ENCODE measurements at regions not wholly inside any gene's neighbourhood (a gene's known extent, or its start where the extent isn't known, plus 50 kb on each side); places are given as distances from the start of the nearest gene placed in this dataset.

DNA sequence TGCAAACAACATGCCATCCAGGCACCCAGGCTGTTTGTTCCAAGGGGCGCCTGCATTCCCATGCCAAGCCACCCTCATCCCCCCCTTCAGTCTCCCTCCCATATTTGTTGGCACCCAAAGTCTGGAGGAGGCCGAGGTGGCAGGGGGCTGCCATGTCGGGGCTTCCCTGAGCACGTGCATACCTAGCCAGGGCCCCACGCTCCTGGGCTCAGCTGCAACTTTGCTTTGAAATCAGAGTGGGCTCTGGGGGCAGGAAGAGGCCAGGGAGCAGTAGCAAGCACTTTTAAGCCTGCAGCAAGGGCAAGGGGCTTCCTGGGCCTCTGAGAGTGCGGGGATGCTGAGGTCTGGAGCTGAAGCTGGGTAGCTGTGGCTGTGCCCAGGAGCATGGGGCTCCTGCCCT is 655.9 kb upstream of the EYS start:
- no TSS peak for BruUV-seq (replicated peaks)
- ATAC-seq (no peak), DNase-seq (no peak)
- TF ChIP-seq EZH2phosphoT487 (IDR thresholded peaks at IDR 0.05; ENCODE audit: borderline replicate concordance, low read length) = no peak
- TF ChIP-seq EZH2 (IDR thresholded peaks at IDR 0.05; ENCODE audit: low read length, unreplicated experiment) = no peak
- TF ChIP-seq, protein P1, sequence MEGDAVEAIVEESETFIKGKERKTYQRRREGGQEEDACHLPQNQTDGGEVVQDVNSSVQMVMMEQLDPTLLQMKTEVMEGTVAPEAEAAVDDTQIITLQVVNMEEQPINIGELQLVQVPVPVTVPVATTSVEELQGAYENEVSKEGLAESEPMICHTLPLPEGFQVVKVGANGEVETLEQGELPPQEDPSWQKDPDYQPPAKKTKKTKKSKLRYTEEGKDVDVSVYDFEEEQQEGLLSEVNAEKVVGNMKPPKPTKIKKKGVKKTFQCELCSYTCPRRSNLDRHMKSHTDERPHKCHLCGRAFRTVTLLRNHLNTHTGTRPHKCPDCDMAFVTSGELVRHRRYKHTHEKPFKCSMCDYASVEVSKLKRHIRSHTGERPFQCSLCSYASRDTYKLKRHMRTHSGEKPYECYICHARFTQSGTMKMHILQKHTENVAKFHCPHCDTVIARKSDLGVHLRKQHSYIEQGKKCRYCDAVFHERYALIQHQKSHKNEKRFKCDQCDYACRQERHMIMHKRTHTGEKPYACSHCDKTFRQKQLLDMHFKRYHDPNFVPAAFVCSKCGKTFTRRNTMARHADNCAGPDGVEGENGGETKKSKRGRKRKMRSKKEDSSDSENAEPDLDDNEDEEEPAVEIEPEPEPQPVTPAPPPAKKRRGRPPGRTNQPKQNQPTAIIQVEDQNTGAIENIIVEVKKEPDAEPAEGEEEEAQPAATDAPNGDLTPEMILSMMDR (conservative IDR thresholded peaks at IDR 0.05; ENCODE audit: low read depth, low read length) = no peak
- CTCF ChIA-PET = no interaction called here
- no peak overlapping the region for H2AFZ ChIP-seq (ENCODE audit: low read length)
- no peaks in the 10 kb centered on the region for H3K27me3 ChIP-seq (ENCODE audit: low read length)
- POLR2A ChIA-PET (ENCODE audit: unreplicated experiment) = no interaction called here
- no peaks in the 10 kb centered on the region for H3K4me1 ChIP-seq (ENCODE audit: insufficient read depth, low read length)
- no peak overlapping the region for H3K4me2 ChIP-seq (ENCODE audit: low read length)
- H3F3A ChIP-seq (ENCODE audit: low read length, unreplicated experiment) = no peaks in the 10 kb centered on the region
- H3K9me2 ChIP-seq (replicated peaks; ENCODE audit: low read length) = no peaks in the 10 kb centered on the region
- H3K9ac ChIP-seq (ENCODE audit: low read length) = no peak overlapping the region
- intact Hi-C loops (cut with micrococcal nuclease) = no loop called here
- no peak overlapping the region for H3K4me3 ChIP-seq (ENCODE audit: low read length)
- no peaks in the 10 kb centered on the region for H4K20me1 ChIP-seq (ENCODE audit: low read length)
- H3K36me3 ChIP-seq (ENCODE audit: low read depth, low read length) = no peaks in the 10 kb centered on the region
- H3K27ac ChIP-seq (ENCODE audit: low read length) = no peak overlapping the region
- H3K9me3 ChIP-seq (ENCODE audit: low read length) = no peaks in the 10 kb centered on the region
- H3K79me2 ChIP-seq (ENCODE audit: low read length) = no peaks in the 10 kb centered on the region

GRCh38 chr6:66361886-66362285 is 654.9 kb upstream of the EYS start:
- no peaks in the 10 kb centered on the region for H3K9me3 ChIP-seq (ENCODE audit: low read length)
- TF ChIP-seq EZH2 (IDR thresholded peaks at IDR 0.05; ENCODE audit: low read length, unreplicated experiment) (no peak), EZH2phosphoT487 (IDR thresholded peaks at IDR 0.05; ENCODE audit: borderline replicate concordance, low read length) (no peak)
- TF ChIP-seq, protein P1 (conservative IDR thresholded peaks at IDR 0.05; ENCODE audit: low read depth, low read length) = no peak
- H3K4me1 ChIP-seq (ENCODE audit: insufficient read depth, low read length) = no peaks in the 10 kb centered on the region
- no peaks in the 10 kb centered on the region for H3K36me3 ChIP-seq (ENCODE audit: low read depth, low read length)
- POLR2A ChIA-PET (ENCODE audit: unreplicated experiment) = no interaction called here
- no peak overlapping the region for H3K4me3 ChIP-seq (ENCODE audit: low read length)
- CTCF ChIA-PET = no interaction called here
- H3K4me2 ChIP-seq (ENCODE audit: low read length) = no peak overlapping the region
- H3K79me2 ChIP-seq (ENCODE audit: low read length) = no peaks in the 10 kb centered on the region
- intact Hi-C loops (cut with micrococcal nuclease) = no loop called here
- no peak overlapping the region for H2AFZ ChIP-seq (ENCODE audit: low read length)
- no peaks in the 10 kb centered on the region for H4K20me1 ChIP-seq (ENCODE audit: low read length)
- no peak overlapping the region for H3K9ac ChIP-seq (ENCODE audit: low read length)
- H3K27me3 ChIP-seq (ENCODE audit: low read length) = no peaks in the 10 kb centered on the region
- no peak for DNase-seq
- H3K27ac ChIP-seq (ENCODE audit: low read length) = no peak overlapping the region
- no TSS peak for BruUV-seq (replicated peaks)
- no peaks in the 10 kb centered on the region for H3F3A ChIP-seq (ENCODE audit: low read length, unreplicated experiment)
- ATAC-seq = no peak
- no peaks in the 10 kb centered on the region for H3K9me2 ChIP-seq (replicated peaks; ENCODE audit: low read length)

GRCh38 chr6:66357781-66358180 is 650.8 kb upstream of the EYS start:
- Histone ChIP-seq H3K27me3 (ENCODE audit: low read length) (no peaks in the 10 kb centered on the region), H3K4me1 (ENCODE audit: insufficient read depth, low read length) (no peaks in the 10 kb centered on the region), H3F3A (ENCODE audit: low read length, unreplicated experiment) (no peaks in the 10 kb centered on the region), H2AFZ (ENCODE audit: low read length) (no peak overlapping the region), H3K9me3 (ENCODE audit: low read length) (no peaks in the 10 kb centered on the region), H3K27ac (ENCODE audit: low read length) (no peak overlapping the region), H3K36me3 (ENCODE audit: low read depth, low read length) (no peaks in the 10 kb centered on the region), H3K4me2 (ENCODE audit: low read length) (no peak overlapping the region), H3K9ac (ENCODE audit: low read length) (no peak overlapping the region), H3K79me2 (ENCODE audit: low read length) (no peaks in the 10 kb centered on the region), H4K20me1 (ENCODE audit: low read length) (no peaks in the 10 kb centered on the region), H3K4me3 (ENCODE audit: low read length) (no peak overlapping the region), H3K9me2 (replicated peaks; ENCODE audit: low read length) (no peaks in the 10 kb centered on the region)
- intact Hi-C loops (cut with micrococcal nuclease) = no loop called here
- DNase-seq (no peak), ATAC-seq (no peak)
- ChIA-PET CTCF (no interaction called here), POLR2A (ENCODE audit: unreplicated experiment) (no interaction called here)
- TF ChIP-seq, protein P1 (conservative IDR thresholded peaks at IDR 0.05; ENCODE audit: low read depth, low read length) = no peak
- TF ChIP-seq EZH2 (IDR thresholded peaks at IDR 0.05; ENCODE audit: low read length, unreplicated experiment) (no peak), EZH2phosphoT487 (IDR thresholded peaks at IDR 0.05; ENCODE audit: borderline replicate concordance, low read length) (no peak)
- no TSS peak for BruUV-seq (replicated peaks)
